GM18867 (cell line): ENCODE measurements at regions not wholly inside any gene's neighbourhood (a gene's known extent, or its start where the extent isn't known, plus 50 kb on each side); places are given as distances from the start of the nearest gene placed in this dataset.
"Not testable (repeated sequence)": the region's sequence is repeated elsewhere in the genome, so short reads cannot be mapped to it uniquely, and the experiment has no call there.

ENCODE experiments used
- ATAC-seq: cut with Tn5 transposase; IDR thresholded peaks from one replicate; pipeline ENCODE4 v1.9.1; 2021; ENCODE audit warnings: mild to moderate bottlenecking, moderate library complexity; ENCODE audit not compliant: unreplicated experiment

- ATAC-seq: no peak
These were observed 72.1 kb downstream of the TMEM212 start for GRCh38 chr3:171915275-171915674.

GRCh38 chr3:171916888-171917287 lies 73.7 kb downstream of the TMEM212 start:
- ATAC-seq: no peak

- ATAC-seq: not testable (repeated sequence)
These were observed 79.5 kb downstream of the TMEM212 start for GRCh38 chr3:171922629-171923028.

- not testable (repeated sequence) for ATAC-seq
These were observed 80.5 kb downstream of the TMEM212 start for GRCh38 chr3:171923668-171924067.

- not testable (repeated sequence) for ATAC-seq
These were observed 81.7 kb downstream of the TMEM212 start for GRCh38 chr3:171924864-171925263.

- no peak for ATAC-seq
These were observed 89.0 kb downstream of the TMEM212 start for GRCh38 chr3:171932153-171932611.

GRCh38 chr3:171933441-171933840 lies 90.3 kb downstream of the TMEM212 start:
- no peak for ATAC-seq

GRCh38 chr3:171935261-171936123 lies 92.3 kb downstream of the TMEM212 start:
- ATAC-seq: no peak

- ATAC-seq: no peak
These were observed 93.2 kb downstream of the TMEM212 start for GRCh38 chr3:171936191-171936841.

GRCh38 chr3:171939578-171939977 lies 96.4 kb downstream of the TMEM212 start:
- no peak for ATAC-seq

- ATAC-seq: no peak
These were observed 97.1 kb downstream of the TMEM212 start for GRCh38 chr3:171940151-171940649.

GRCh38 chr3:171943262-171944117 lies 95.9 kb upstream of the FNDC3B start:
- ATAC-seq: no peak

GRCh38 chr3:171944118-171945016 lies 95.0 kb upstream of the FNDC3B start:
- ATAC-seq: no peak

- ATAC-seq: no peak
These were observed 90.7 kb upstream of the FNDC3B start for GRCh38 chr3:171948674-171949073.

GRCh38 chr3:171949554-171949953 lies 89.8 kb upstream of the FNDC3B start:
- ATAC-seq: no peak

GRCh38 chr3:171950373-171950772 lies 89.0 kb upstream of the FNDC3B start:
- no peak for ATAC-seq

- no peak for ATAC-seq
These were observed 87.8 kb upstream of the FNDC3B start for GRCh38 chr3:171951597-171951996.

- no peak for ATAC-seq
These were observed 85.9 kb upstream of the FNDC3B start for GRCh38 chr3:171953301-171954022.

- no peak for ATAC-seq
These were observed 84.5 kb upstream of the FNDC3B start for GRCh38 chr3:171954690-171955383.
